Activated B cell treated with CpG ODN at 0.5 μM for 24 hours (primary cell): ENCODE measurements at regions not wholly inside any gene's neighbourhood (a gene's known extent, or its start where the extent isn't known, plus 50 kb on each side); places are given as distances from the start of the nearest gene placed in this dataset.

Experiments used
- ATAC-seq: fragments of 200-7000 bp; cut with Tn5 transposase; one replicate; pipeline ENCODE4 v1.10.0; 2021; ENCODE audit warnings: low read depth, mild to moderate bottlenecking, moderate library complexity
- CTCF ChIA-PET: fragments of 350-600 bp; sonication (Branson Sonifier 250); formaldehyde crosslinking; loops from one replicate; lab custom pipeline; 2021; ENCODE audit warnings: antibody characterized with exemption; lab: Charles Lee
- POLR2A ChIA-PET: fragments of 350-600 bp; sonication (Branson Sonifier 250); formaldehyde crosslinking; loops from one replicate; lab custom pipeline; 2021; ENCODE audit warnings: antibody characterized with exemption; lab: Charles Lee
- DNase-seq: peaks from one replicate; pipeline ENCODE4 v3.0.0; 2022
- H3K27ac Mint-ChIP-seq: one replicate; pipeline ENCODE4 v1.8.0; 2020; ENCODE audit warnings: mixed read lengths
- H3K27me3 Mint-ChIP-seq: one replicate; pipeline ENCODE4 v1.8.0; 2021; ENCODE audit warnings: mixed read lengths
- H3K36me3 Mint-ChIP-seq: one replicate; pipeline ENCODE4 v1.8.0; 2021; ENCODE audit warnings: low read depth, mixed read lengths
- H3K4me1 Mint-ChIP-seq: one replicate; pipeline ENCODE4 v1.8.0; 2021; ENCODE audit warnings: mixed read lengths
- H3K4me3 Mint-ChIP-seq: one replicate; pipeline ENCODE4 v1.8.0; 2020; ENCODE audit warnings: mild to moderate bottlenecking, mixed read lengths
- H3K9me3 Mint-ChIP-seq: one replicate; pipeline ENCODE4 v1.8.0; 2020; ENCODE audit warnings: mixed read lengths
- intact Hi-C: fragments of 100-400 bp; cut with micrococcal nuclease; formaldehyde crosslinking; loops from one replicate; pipeline ENCODE4 v1.15.1; 2024
- TF ChIP-seq, protein P1 (sequence below): fragments of 200-600 bp; IDR thresholded peaks from one replicate; pipeline ENCODE4 v1.8.0; 2022; ENCODE audit warnings: antibody characterized with exemption, mild to moderate bottlenecking

DNA sequence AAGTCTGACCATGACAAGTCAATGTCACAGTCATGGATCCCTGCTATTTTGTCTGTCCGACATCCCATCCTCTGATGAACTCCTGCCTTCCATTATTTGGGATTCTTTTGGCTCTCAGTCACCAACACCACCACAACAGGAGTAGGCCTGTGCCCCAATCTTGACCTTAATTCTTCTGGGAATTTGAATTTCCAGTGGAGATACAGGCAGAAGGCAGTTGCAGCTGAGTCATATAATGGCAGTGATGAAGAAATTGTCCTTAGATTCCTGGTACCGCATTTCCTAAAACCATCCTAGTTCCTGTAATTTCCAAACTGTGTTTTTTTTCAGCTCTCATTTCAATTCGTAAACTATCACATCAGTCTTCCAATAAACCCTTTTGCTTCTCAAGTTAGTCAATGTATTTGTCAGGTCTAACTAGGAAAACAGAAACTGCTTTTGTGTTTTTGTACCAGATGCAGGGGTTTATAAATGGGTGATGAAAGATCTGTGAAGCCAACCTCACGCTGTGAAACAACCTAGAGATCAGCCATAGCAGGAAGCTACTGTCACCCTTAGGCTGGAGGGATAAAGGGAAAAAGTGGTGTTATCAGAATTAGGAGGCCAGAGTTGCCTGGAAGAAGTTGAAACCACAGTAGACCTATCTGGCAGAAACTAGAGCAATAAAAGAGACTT is 126.3 kb upstream of the TMEM108 start:
- Mint-ChIP-seq H3K4me3 (no peak overlapping the region), H3K36me3 (no peaks in the 10 kb centered on the region), H3K9me3 (peaks cover 10% of the 10 kb centered on the region), H3K27ac (no peak overlapping the region), H3K27me3 (no peaks in the 10 kb centered on the region), H3K4me1 (no peaks in the 10 kb centered on the region)
- ChIA-PET CTCF (no interaction called here), POLR2A (no interaction called here)
- ATAC-seq = no peak
- TF ChIP-seq, protein P1, sequence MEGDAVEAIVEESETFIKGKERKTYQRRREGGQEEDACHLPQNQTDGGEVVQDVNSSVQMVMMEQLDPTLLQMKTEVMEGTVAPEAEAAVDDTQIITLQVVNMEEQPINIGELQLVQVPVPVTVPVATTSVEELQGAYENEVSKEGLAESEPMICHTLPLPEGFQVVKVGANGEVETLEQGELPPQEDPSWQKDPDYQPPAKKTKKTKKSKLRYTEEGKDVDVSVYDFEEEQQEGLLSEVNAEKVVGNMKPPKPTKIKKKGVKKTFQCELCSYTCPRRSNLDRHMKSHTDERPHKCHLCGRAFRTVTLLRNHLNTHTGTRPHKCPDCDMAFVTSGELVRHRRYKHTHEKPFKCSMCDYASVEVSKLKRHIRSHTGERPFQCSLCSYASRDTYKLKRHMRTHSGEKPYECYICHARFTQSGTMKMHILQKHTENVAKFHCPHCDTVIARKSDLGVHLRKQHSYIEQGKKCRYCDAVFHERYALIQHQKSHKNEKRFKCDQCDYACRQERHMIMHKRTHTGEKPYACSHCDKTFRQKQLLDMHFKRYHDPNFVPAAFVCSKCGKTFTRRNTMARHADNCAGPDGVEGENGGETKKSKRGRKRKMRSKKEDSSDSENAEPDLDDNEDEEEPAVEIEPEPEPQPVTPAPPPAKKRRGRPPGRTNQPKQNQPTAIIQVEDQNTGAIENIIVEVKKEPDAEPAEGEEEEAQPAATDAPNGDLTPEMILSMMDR = no peak
- no peak for DNase-seq
- intact Hi-C loops = no loop called here

DNA sequence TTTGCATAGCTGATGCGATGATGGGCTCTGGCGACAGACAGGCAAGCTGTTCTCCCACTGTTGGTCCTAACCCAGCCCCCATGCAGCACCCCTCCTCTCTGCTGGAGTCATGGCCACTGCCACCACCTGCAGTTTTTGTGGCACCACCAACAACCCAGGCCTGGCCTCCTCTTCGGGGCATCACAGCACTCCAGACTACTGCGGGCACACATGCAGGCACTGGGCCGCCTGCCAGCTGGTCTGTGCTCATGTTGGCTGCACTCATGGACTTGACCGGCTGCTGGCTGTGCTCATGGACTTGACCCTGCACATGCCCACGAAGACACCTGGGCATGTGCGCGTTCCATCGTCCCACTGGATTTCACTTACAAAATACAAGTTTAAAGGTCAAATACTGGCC is 130.9 kb upstream of the TMEM108 start:
- Mint-ChIP-seq H3K4me1 (no peaks in the 10 kb centered on the region), H3K36me3 (no peaks in the 10 kb centered on the region), H3K4me3 (no peak overlapping the region), H3K9me3 (no peaks in the 10 kb centered on the region), H3K27ac (no peak overlapping the region), H3K27me3 (no peaks in the 10 kb centered on the region)
- ATAC-seq (no peak), DNase-seq (no peak)
- TF ChIP-seq, protein P1 = no peak
- POLR2A ChIA-PET = no interaction called here
- CTCF ChIA-PET = no interaction called here
- intact Hi-C loops = no loop called here

DNA sequence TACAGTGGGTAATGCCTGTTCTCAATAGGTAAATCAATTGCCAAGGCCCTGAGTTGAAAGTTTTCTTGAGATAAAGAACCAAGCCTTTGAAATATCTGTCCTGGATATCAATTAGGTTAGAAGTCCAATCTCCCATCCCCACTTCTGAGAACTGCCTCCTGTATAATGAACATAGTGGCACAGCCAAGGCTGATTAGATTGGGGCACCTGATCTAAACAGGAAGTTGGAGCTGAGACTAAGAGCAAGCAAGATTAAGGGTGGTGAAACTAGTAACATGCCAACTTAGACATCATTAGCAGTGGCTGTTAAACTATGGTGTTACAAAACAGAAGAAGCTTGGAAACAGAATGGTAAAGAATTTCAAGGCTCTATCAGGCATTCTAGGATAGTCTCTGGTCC is 137.7 kb upstream of the TMEM108 start:
- intact Hi-C loops = no loop called here
- Mint-ChIP-seq H3K4me3 (no peak overlapping the region), H3K27me3 (no peaks in the 10 kb centered on the region), H3K4me1 (no peaks in the 10 kb centered on the region), H3K36me3 (no peaks in the 10 kb centered on the region), H3K9me3 (no peaks in the 10 kb centered on the region), H3K27ac (no peak overlapping the region)
- ATAC-seq = no peak
- no peak for DNase-seq
- POLR2A ChIA-PET = no interaction called here
- CTCF ChIA-PET = no interaction called here
- TF ChIP-seq, protein P1 = no peak

DNA sequence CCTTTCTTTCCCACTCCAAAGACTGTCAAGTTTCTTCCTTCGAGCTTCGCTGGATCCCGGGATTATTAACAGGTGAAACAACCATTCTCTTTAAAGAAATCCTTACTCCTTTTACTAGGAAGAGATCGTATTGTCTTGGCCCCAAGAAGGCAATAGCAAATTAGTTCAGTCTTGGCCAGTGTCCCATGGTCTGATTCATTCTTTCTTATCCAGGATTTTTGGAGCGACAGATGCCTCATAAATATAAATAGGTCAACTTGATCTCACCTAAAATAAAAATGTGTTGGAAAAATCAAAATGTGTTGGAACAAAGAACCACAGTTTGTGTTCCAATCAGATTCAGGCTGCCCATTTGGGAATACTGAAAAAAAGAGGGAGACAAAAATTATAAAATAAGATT is 140.1 kb upstream of the TMEM108 start:
- Mint-ChIP-seq H3K9me3 (no peaks in the 10 kb centered on the region), H3K4me3 (no peak overlapping the region), H3K4me1 (no peaks in the 10 kb centered on the region), H3K27ac (no peak overlapping the region), H3K36me3 (no peaks in the 10 kb centered on the region), H3K27me3 (no peaks in the 10 kb centered on the region)
- TF ChIP-seq, protein P1 = no peak
- intact Hi-C loops = no loop called here
- DNase-seq (no peak), ATAC-seq (no peak)
- ChIA-PET CTCF (no interaction called here), POLR2A (no interaction called here)

DNA sequence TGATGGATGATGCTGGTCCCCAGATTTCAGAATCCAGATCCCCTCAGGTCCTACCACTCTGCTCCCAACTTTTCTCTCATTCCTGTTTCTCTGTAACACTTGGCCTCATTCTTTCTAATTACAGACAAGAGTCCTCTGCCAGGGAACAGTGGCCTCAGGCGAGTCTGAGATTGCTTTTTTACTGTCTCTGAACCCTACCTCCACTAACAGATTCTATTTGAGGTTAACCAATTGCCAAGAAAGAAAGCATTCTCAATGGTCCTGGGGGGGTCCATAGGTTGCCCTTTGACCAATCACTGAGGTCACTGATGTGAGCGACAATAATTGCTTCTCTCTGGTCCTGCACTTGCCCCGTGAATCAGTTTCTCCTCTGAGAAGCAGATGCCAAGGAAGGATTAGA is 145.2 kb upstream of the TMEM108 start:
- no peak overlapping the region for H3K4me3 Mint-ChIP-seq

More for the DNA sequence above, 145.2 kb upstream of the TMEM108 start:
- H3K4me1 Mint-ChIP-seq = no peaks in the 10 kb centered on the region
- CTCF ChIA-PET = no interaction called here
- intact Hi-C loops = no loop called here
- no peaks in the 10 kb centered on the region for H3K9me3 Mint-ChIP-seq
- H3K36me3 Mint-ChIP-seq = no peaks in the 10 kb centered on the region
- no peaks in the 10 kb centered on the region for H3K27me3 Mint-ChIP-seq
- TF ChIP-seq, protein P1 = no peak
- no peak overlapping the region for H3K27ac Mint-ChIP-seq
- ATAC-seq (no peak), DNase-seq (no peak)
- POLR2A ChIA-PET = no interaction called here
